Panc1 (cell line): ENCODE measurements at regions not wholly inside any gene's neighbourhood (a gene's known extent, or its start where the extent isn't known, plus 50 kb on each side); places are given as distances from the start of the nearest gene placed in this dataset.

Source experiments
- ATAC-seq: fragments of 200-7000 bp; cut with Tn5 transposase; 2 replicates; pipeline ENCODE4 v1.9.1; 2020; ENCODE audit warnings: mild to moderate bottlenecking, moderate library complexity
- BruUV-seq: library from RNA; stranded (reverse); fragments of 400-500 nt; replicated peaks from 2 replicates; lab custom pipeline; 2021; lab: Mats Ljungman, UMichigan
- CTCF ChIA-PET: fragments of 300-600 bp; sonication (Branson Sonifier 250); formaldehyde crosslinking; loops from one replicate; lab custom pipeline; 2022; ENCODE audit warnings: antibody characterized with exemption; lab: Charles Lee
- POLR2A ChIA-PET: fragments of 300-600 bp; sonication (Branson Sonifier 250); formaldehyde crosslinking; loops from one replicate; lab custom pipeline; 2022; ENCODE audit warnings: antibody characterized with exemption; lab: Charles Lee
- DNase-seq: peaks from one replicate; pipeline ENCODE4 v3.0.0-alpha.2; 2010; ENCODE audit warnings: low read depth, low spot score
- H3K27ac ChIP-seq: 2 replicates; pipeline ENCODE4 v1.5.1; 2011; ENCODE audit warnings: mild to moderate bottlenecking, low read length, inconsistent platforms
- H3K27me3 ChIP-seq: fragments of 200-500 bp; sonication (Bioruptor generic); 2 replicates; pipeline ENCODE4 v1.6.0; 2014; ENCODE audit warnings: low read length, inconsistent platforms; ENCODE audit not compliant: control insufficient read depth, insufficient read depth
- H3K36me3 ChIP-seq: fragments of 200-500 bp; sonication (Bioruptor generic); 2 replicates; pipeline ENCODE4 v1.5.1; 2014; ENCODE audit warnings: inconsistent platforms, mild to moderate bottlenecking, low read length, moderate library complexity; ENCODE audit not compliant: control insufficient read depth, insufficient read depth
- H3K4me1 ChIP-seq: 2 replicates; pipeline ENCODE4 v1.5.1; 2011; ENCODE audit warnings: inconsistent platforms, mild to moderate bottlenecking, low read length, moderate library complexity; ENCODE audit not compliant: control insufficient read depth, insufficient read depth
- H3K4me3 ChIP-seq, 2 experiments: 2 replicates each; pipeline ENCODE4 v1.5.1; 2011 to 2012; ENCODE audit warnings: low read depth in 2 of 2, low read length in 2 of 2, mild to moderate bottlenecking in 2 of 2, inconsistent platforms in 1 of 2, moderate library complexity in 1 of 2
- H3K9me3 ChIP-seq: fragments of 200-500 bp; sonication (Bioruptor generic); 2 replicates; pipeline ENCODE4 v1.5.1; 2014; ENCODE audit warnings: low read depth, mild to moderate bottlenecking, inconsistent platforms, low read length, moderate library complexity; ENCODE audit not compliant: control insufficient read depth, insufficient read depth
- POLR2AphosphoS5 ChIP-seq: IDR thresholded peaks from 2 replicates; pipeline ENCODE4 v1.6.1; 2012; ENCODE audit warnings: mild to moderate bottlenecking, low read depth, low read length, moderate library complexity
- SIN3A ChIP-seq: IDR thresholded peaks from 2 replicates; pipeline ENCODE4 v1.6.1; 2012; ENCODE audit warnings: low read depth, mild to moderate bottlenecking, low read length, moderate library complexity, borderline replicate concordance; ENCODE audit not compliant: insufficient read depth
- TCF7L2 ChIP-seq: IDR thresholded peaks from 2 replicates; pipeline ENCODE4 v1.6.1; 2011; ENCODE audit warnings: mild to moderate bottlenecking, low read depth, low read length, inconsistent platforms
- in situ Hi-C: cut with HindIII; loops from 2 replicates; pipeline ENCODE4 v1.10.0; 2016; ENCODE audit warnings: low sequenced_read_pairs, low pct_unique_long_range_greater_than_20kb
- intact Hi-C: fragments of 100-400 bp; cut with micrococcal nuclease; formaldehyde crosslinking; loops from one replicate; pipeline ENCODE4 v1.10.0; 2022; ENCODE audit not compliant: unreplicated experiment
- TF ChIP-seq, protein P1 (sequence below), 2 experiments: IDR thresholded peaks; 2 replicates each; pipeline ENCODE4 v1.6.1; 2011 to 2012; ENCODE audit warnings: low read depth in 2 of 2, control low read depth in 1 of 2, low read length in 1 of 2, mild to moderate bottlenecking in 1 of 2, moderate library complexity in 1 of 2; ENCODE audit not compliant: insufficient read depth in 1 of 2
- TF ChIP-seq, protein P2 (sequence below): fragments of 450-650 bp; IDR thresholded peaks from 2 replicates; pipeline ENCODE4 v1.5.1; 2017; ENCODE audit warnings: mild to moderate bottlenecking

DNA sequence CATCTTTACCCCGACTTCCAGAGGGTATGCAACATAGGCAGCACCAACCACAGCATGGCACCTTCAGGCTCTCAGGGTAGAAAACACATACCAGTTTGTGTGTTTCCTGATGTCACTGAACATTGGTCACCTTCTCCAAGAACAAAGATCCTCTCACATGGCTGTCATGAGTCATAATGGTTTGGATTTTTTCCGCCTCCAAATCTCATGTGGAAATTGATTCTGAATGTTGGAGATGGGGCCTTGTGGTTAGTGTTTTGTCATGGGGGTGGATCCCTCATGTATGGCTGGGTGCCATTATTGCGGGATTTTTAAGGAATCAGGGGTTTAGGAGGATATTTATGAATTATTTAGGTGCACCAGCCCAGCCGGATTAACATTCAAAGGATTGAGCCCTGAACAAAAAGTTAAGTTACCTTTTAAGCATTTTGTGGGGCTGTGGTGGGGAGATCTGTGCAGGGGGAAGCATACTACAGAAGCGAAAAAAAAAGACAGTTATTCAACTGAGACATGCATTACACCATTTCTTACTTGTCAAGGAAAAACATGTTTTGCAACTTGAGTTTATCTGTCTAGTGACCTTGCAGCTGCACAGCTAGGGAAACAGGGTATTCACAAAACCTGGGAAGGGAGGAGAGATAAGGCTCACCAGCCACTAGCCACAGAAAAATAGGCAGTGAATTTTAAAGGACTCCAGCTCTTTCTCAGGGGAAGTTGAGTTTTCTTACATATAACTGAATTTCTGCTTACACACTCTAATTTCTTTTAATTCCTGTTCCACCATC lies 774.1 kb upstream of the AUTS2 start:
- no peak for DNase-seq
- intact Hi-C loops = no loop called here
- no peak overlapping the region for H3K4me3 ChIP-seq
- H3K4me1 ChIP-seq = no peaks in the 10 kb centered on the region
- POLR2A ChIA-PET = no interaction called here
- no TSS peak for BruUV-seq
- no peaks in the 10 kb centered on the region for H3K36me3 ChIP-seq
- no peak overlapping the region for H3K27ac ChIP-seq
- H3K9me3 ChIP-seq = no peaks in the 10 kb centered on the region
- CTCF ChIA-PET = no interaction called here
- no peaks in the 10 kb centered on the region for H3K27me3 ChIP-seq
- TF ChIP-seq, protein P1, sequence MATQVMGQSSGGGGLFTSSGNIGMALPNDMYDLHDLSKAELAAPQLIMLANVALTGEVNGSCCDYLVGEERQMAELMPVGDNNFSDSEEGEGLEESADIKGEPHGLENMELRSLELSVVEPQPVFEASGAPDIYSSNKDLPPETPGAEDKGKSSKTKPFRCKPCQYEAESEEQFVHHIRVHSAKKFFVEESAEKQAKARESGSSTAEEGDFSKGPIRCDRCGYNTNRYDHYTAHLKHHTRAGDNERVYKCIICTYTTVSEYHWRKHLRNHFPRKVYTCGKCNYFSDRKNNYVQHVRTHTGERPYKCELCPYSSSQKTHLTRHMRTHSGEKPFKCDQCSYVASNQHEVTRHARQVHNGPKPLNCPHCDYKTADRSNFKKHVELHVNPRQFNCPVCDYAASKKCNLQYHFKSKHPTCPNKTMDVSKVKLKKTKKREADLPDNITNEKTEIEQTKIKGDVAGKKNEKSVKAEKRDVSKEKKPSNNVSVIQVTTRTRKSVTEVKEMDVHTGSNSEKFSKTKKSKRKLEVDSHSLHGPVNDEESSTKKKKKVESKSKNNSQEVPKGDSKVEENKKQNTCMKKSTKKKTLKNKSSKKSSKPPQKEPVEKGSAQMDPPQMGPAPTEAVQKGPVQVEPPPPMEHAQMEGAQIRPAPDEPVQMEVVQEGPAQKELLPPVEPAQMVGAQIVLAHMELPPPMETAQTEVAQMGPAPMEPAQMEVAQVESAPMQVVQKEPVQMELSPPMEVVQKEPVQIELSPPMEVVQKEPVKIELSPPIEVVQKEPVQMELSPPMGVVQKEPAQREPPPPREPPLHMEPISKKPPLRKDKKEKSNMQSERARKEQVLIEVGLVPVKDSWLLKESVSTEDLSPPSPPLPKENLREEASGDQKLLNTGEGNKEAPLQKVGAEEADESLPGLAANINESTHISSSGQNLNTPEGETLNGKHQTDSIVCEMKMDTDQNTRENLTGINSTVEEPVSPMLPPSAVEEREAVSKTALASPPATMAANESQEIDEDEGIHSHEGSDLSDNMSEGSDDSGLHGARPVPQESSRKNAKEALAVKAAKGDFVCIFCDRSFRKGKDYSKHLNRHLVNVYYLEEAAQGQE (IDR thresholded peaks at IDR 0.05; ENCODE audit: insufficient read depth in 1 of 2, low read depth in 2 of 2, low read length in 1 of 2) = no peak
- no peak for TF ChIP-seq POLR2AphosphoS5
- TF ChIP-seq, protein P2, sequence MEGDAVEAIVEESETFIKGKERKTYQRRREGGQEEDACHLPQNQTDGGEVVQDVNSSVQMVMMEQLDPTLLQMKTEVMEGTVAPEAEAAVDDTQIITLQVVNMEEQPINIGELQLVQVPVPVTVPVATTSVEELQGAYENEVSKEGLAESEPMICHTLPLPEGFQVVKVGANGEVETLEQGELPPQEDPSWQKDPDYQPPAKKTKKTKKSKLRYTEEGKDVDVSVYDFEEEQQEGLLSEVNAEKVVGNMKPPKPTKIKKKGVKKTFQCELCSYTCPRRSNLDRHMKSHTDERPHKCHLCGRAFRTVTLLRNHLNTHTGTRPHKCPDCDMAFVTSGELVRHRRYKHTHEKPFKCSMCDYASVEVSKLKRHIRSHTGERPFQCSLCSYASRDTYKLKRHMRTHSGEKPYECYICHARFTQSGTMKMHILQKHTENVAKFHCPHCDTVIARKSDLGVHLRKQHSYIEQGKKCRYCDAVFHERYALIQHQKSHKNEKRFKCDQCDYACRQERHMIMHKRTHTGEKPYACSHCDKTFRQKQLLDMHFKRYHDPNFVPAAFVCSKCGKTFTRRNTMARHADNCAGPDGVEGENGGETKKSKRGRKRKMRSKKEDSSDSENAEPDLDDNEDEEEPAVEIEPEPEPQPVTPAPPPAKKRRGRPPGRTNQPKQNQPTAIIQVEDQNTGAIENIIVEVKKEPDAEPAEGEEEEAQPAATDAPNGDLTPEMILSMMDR = no peak
- no peak for TF ChIP-seq TCF7L2
- no peak for TF ChIP-seq SIN3A
- no peak for ATAC-seq
- in situ Hi-C loops = no loop called here

- Histone ChIP-seq H3K27ac (no peak overlapping the region), H3K27me3 (no peaks in the 10 kb centered on the region), H3K4me1 (no peaks in the 10 kb centered on the region), H3K9me3 (no peaks in the 10 kb centered on the region), H3K36me3 (no peaks in the 10 kb centered on the region), H3K4me3 (no peak overlapping the region)
- ChIA-PET POLR2A (no interaction called here), CTCF (no interaction called here)
- TF ChIP-seq POLR2AphosphoS5 = no peak
- TF ChIP-seq, protein P2 = no peak
- TF ChIP-seq SIN3A = no peak
- TF ChIP-seq, protein P1 (IDR thresholded peaks at IDR 0.05; ENCODE audit: insufficient read depth in 1 of 2, low read depth in 2 of 2, low read length in 1 of 2) = no peak
- TF ChIP-seq TCF7L2 = no peak
- DNase-seq = no peak
- BruUV-seq = no TSS peak
- intact Hi-C loops = no loop called here
- ATAC-seq = no peak
- in situ Hi-C loops = no loop called here
Measured at GRCh38 chr7:68828575-68828974, 769.7 kb upstream of the AUTS2 start.
